Bronchial epithelial cell (primary cell): ENCODE measurements at regions not wholly inside any gene's neighbourhood (a gene's known extent, or its start where the extent isn't known, plus 50 kb on each side); places are given as distances from the start of the nearest gene placed in this dataset.
"Not testable (repeated sequence)": the region's sequence is repeated elsewhere in the genome, so short reads cannot be mapped to it uniquely, and the experiment has no call there.

Experiments used
- DNase-seq: peaks from one replicate; pipeline ENCODE4 v3.0.0-alpha.2; 2010; ENCODE audit warnings: low read depth
- FAIRE-seq: peaks from 2 replicates; lab custom pipeline; 2011; peaks lifted over from hg19 to GRCh38; lab: Jason Lieb, UNC
- H3K27me3 ChIP-seq: 2 replicates; pipeline ENCODE4 v1.5.1; 2011; ENCODE audit warnings: low read length; ENCODE audit not compliant: control insufficient read depth, insufficient read depth
- H3K36me3 ChIP-seq: 2 replicates; pipeline ENCODE4 v1.5.1; 2011; ENCODE audit warnings: low read length; ENCODE audit not compliant: control insufficient read depth, insufficient read depth
- H3K4me3 ChIP-seq: 2 replicates; pipeline ENCODE4 v1.5.1; 2011; ENCODE audit warnings: mild to moderate bottlenecking, low read depth, low read length, control low read depth
- TF ChIP-seq, protein P1 (sequence below): IDR thresholded peaks from 2 replicates; pipeline ENCODE4 v1.5.1; 2011; ENCODE audit warnings: mild to moderate bottlenecking, moderate library complexity, low read length, control low read depth, inconsistent platforms; ENCODE audit not compliant: insufficient read depth, severe bottlenecking

DNA sequence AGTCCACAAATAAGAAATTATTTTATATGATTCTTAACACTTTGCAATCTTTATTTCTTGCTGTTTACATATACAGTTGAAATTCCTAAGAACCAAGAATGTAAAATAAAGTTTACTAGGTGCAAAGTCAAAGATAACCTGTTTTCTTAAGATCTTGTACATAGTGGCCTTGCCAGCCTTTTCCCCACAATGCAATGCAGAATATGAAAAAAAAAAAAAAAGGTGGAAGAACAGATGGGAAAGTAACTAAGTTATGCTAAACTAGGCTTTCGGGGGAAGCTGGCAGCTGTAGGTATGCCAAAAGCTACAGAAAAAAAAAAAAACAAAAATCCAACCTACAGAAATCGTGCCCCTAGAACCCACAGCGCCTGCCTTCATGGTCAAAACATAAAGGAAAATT lies 1588.4 kb downstream of the STIM2 start:
- no peak overlapping the region for H3K4me3 ChIP-seq
- FAIRE-seq (no peak), DNase-seq (no peak)
- H3K27me3 ChIP-seq: no peaks in the 10 kb centered on the region
- no peaks in the 10 kb centered on the region for H3K36me3 ChIP-seq
- TF ChIP-seq, protein P1, sequence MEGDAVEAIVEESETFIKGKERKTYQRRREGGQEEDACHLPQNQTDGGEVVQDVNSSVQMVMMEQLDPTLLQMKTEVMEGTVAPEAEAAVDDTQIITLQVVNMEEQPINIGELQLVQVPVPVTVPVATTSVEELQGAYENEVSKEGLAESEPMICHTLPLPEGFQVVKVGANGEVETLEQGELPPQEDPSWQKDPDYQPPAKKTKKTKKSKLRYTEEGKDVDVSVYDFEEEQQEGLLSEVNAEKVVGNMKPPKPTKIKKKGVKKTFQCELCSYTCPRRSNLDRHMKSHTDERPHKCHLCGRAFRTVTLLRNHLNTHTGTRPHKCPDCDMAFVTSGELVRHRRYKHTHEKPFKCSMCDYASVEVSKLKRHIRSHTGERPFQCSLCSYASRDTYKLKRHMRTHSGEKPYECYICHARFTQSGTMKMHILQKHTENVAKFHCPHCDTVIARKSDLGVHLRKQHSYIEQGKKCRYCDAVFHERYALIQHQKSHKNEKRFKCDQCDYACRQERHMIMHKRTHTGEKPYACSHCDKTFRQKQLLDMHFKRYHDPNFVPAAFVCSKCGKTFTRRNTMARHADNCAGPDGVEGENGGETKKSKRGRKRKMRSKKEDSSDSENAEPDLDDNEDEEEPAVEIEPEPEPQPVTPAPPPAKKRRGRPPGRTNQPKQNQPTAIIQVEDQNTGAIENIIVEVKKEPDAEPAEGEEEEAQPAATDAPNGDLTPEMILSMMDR: no peak

DNA sequence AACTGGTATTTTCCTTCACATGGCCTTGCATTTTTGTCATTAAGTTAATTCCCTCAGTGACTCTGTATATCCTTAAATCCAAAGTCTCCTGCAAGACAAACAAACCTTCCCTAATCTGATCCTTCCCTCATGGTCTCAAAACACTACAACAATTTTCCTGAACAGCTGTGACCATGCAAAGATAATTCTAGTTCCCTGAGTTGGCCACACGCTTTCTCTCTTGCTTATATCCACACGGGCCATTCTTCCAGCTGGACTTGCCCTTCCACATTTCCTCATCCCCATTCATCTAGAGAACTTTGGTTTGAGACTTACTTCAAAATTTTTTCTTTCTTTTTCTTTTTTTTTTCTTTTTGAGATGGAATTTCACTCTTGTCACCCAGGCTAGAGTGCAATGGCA lies 1590.7 kb downstream of the STIM2 start:
- Histone ChIP-seq H3K4me3 (no peak overlapping the region), H3K27me3 (no peaks in the 10 kb centered on the region), H3K36me3 (no peaks in the 10 kb centered on the region)
- FAIRE-seq (no peak), DNase-seq (no peak)
- TF ChIP-seq, protein P1: no peak

DNA sequence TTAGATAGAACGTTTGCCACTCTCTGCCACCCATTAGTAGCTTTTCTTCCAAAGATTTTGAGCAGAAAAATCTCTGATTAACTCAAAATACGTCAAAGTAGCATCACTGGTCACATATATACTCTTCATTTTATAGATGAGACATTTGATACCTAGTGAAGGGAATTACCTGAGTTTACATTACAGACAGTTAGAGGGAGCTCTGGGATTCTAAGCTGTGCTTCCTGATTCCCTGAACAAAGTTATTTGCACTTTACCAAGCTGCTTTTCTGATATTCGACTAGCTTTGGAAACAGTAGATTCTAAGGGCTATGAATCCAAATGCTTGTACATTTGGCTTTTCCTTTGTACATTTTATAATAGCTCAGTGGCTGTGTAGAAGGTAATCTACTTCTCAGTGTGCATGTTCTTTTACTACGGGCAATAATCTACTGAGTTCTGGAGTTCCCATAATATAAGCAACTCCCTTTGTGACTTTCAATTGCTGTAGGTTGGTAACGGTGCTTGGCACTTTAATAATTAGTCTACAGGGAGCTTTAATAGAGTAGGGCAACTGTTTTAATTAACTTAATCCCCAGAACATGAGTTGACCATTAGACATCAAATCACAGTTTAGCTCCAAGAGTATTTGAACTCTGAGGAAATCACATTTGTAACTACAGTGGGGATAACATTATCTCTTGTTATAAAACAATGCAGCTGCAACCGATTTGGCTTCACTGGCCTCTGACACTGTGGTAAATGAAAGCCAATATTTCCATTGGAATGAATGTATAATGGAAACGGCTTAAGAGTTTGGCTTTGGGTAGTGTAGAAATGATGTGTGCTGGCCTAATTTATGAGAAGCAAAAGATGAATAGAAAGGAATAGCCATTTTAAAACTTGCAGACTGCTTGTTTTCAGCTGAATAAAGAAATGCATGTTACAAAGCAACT lies 1602.4 kb downstream of the STIM2 start:
- no peak overlapping the region for H3K4me3 ChIP-seq
- TF ChIP-seq, protein P1: no peak
- DNase-seq: no peak
- FAIRE-seq: no peak
- H3K36me3 ChIP-seq: no peaks in the 10 kb centered on the region
- H3K27me3 ChIP-seq: no peaks in the 10 kb centered on the region

DNA sequence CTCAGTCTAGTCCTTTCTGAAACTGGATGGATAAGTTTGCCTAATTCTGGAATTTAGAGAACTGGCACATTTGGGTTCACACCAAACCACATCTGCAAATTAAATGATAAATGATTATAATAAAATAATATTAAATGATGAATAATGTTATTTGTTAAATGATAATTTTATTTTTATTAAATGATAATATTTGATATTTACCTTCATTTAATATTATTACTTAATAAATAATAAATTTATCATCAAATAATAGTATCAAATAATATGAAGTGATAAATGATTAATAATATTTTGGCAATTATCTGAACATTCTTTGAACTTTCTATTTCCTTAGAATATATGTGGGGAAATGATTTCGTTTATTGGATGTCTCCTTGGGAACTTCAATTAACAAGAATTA lies 1604.2 kb downstream of the STIM2 start:
- TF ChIP-seq, protein P1: no peak
- H3K36me3 ChIP-seq: no peaks in the 10 kb centered on the region
- H3K27me3 ChIP-seq: no peaks in the 10 kb centered on the region
- DNase-seq: no peak
- no peak overlapping the region for H3K4me3 ChIP-seq
- FAIRE-seq: no peak

DNA sequence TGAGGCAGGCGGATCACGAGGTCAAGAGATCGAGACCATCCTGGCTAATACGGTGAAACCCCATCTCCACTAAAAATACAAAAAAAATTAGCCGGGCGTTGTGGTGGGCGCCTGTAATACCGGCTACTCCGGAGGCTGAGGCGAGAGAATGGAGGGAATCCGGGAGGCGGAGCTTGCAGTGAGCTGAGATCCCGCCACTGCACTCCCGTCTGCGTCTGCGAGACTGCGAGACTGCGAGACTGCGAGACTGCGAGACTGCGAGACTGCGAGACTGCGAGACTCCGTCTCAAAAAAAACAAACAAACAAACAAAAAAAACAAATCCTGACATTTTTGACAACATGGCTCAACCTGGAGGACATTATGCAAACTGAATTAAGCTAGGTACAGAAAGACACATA lies 1606.2 kb downstream of the STIM2 start:
- DNase-seq, H3K4me3 ChIP-seq, FAIRE-seq, H3K36me3 ChIP-seq, H3K27me3 ChIP-seq: not testable (repeated sequence)

DNA sequence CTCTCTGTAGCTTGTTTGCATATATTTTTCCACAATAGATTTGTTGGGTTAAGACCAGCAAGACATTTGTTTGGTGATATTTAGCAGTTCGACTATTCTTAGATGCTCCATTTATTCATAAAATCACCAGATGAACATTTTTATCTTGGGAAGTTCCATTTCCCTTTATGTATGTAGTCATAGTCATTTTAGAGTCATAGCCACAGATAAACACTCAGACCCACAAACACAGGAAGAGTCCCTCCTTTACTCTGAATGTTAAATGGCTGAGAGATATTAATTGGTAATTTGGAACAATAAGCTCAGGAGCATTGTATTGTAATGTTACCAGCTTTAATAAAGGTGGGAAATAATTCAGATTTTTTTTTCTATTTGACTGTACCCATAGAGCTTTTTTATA lies 1608.7 kb downstream of the STIM2 start:
- H3K27me3 ChIP-seq: no peaks in the 10 kb centered on the region
- no peaks in the 10 kb centered on the region for H3K36me3 ChIP-seq
- TF ChIP-seq, protein P1: no peak
- FAIRE-seq (no peak), DNase-seq (no peak)
- no peak overlapping the region for H3K4me3 ChIP-seq
